ENCODE measurements at regions not wholly inside any gene's neighbourhood (a gene's known extent, or its start where the extent isn't known, plus 50 kb on each side); places are given as distances from the start of the nearest gene placed in this dataset.
"Not testable (repeated sequence)": the region's sequence is repeated elsewhere in the genome, so short reads cannot be mapped to it uniquely, and the experiment has no call there.

GRCh38 chr6:167662075-167662880 lies 164.4 kb upstream of the AFDN start:
- no peak for DNase-seq (ENCODE audit: low read depth, low spot score)

- DNase-seq (ENCODE audit: low read depth, low spot score) = no peak
Measured at GRCh38 chr6:167662881-167663205, 163.9 kb upstream of the AFDN start.

- DNase-seq (ENCODE audit: low read depth, low spot score) = no peak
Measured at GRCh38 chr6:167663316-167663715, 163.4 kb upstream of the AFDN start.

- no peak for DNase-seq (ENCODE audit: low read depth, low spot score)
Measured at GRCh38 chr6:167663784-167664443, 162.8 kb upstream of the AFDN start.

DNA sequence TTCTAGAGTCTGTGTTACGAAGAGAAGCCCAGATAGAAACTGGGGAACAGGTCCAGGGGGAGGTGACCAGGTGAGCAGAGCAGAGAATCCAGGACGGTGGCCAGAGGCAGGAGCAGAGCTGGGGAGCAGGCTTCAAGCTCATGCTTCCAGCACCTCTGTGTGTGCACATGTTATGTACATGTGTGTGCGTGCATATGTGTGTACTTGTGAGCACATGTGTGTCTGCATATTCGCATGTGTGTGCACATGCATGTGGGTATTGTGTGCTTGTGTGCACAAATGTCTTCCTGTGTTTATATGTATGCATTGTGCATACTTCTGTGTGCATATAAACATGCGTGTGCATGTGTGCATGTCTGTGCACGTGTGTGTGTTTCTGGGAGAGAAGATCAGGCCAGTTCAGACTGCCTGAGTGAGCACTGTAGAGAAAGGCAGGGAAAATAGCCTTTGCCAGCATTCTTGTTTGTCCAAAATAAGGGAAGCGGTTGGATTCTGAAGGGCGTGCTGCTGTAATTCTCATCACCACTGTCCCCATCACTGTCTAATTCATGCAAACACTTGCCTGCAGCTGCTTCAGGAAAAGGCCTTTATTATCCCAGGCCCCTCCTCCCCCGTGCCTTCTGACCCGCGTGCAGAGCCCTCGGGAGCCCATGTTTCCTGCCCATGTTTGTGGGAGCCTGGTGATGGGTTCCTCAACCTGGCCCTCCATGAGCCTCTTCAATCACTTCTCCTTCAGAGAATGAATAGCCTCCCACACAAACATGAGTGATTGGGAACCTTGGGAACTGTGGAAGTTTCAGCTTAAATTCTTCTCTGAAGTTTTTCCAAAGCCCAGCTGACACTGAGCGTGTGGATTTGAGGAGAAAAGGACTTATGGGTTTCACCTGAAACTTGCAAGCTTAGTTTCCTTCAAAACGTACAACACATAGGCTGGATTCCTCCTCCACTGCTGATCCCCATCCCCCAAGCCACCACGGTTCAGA lies 161.7 kb upstream of the AFDN start:
- DNase-seq (ENCODE audit: low read depth, low spot score) = no peak

GRCh38 chr6:167665698-167666330 lies 160.9 kb upstream of the AFDN start:
- DNase-seq (ENCODE audit: low read depth, low spot score) = no peak

DNA sequence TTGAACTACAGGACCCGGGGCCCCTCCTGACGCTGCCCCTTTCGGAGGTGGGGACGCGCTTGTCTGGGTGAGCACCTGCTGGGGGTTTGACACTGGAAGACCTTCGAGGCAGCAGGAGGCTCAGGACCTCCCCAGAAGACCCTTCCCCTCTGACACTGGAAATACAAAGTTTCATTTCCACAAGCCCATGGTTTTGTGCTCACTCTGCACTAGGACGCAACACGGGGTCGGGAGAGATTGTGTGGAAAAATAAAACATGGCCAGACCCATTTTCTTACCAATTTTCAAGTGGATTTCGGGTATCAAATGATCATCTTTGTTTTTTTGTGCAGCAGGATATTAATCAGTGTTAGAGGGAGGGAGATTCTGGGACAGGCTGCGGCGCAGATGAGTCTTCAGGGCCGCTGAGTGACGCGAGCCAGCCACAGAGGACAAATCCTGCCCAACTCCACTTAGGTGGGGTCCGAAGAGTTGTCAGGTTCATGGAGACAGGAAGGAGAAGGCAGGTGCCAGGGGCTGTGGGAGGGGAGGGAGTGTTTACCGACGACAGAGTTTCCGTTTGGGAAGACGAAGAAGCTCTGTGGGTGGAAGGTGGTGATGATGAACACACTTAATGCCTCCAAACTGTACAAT lies 160.0 kb upstream of the AFDN start:
- DNase-seq (ENCODE audit: low read depth, low spot score) = no peak

DNA sequence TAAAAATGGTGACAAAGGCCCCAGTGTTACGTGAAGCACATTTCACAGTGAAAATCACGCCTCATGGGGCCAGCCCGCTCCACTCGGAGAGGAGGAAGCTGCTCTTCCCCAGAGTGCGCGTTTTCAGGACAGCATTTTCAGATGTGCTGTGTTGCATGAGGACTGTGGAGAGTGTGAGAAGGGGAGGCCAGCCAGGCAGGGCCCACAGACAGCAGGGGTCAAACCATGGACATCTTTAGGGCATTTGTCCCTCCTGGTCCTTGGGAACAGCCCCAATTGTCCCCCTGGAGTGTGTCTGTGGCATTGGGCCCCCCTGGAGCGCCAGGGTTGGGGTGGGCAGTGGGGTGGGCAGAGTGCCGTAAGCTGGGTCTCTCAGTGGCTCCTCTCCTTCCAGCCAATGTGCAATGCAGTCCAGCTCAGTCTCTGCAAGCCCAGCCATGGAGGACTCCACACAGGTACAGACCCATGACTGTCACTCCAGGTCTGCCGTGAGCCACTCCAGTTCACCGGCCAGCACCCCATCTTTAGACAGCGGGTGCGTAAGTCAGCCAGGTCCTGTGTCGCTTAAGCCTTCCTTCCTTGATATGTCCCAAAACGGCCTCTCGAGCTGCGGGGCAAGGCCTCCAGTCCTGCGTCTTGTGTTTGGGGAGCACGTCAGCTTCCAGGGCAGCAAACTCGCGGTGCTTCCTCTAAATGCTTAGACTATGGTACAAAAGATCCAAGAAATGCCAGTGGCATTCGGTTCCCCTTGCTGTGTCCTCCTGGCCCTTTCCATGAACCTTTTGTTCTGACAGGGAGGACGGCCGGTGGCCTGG lies 159.3 kb upstream of the AFDN start:
- DNase-seq (ENCODE audit: low read depth, low spot score) = no peak

DNA sequence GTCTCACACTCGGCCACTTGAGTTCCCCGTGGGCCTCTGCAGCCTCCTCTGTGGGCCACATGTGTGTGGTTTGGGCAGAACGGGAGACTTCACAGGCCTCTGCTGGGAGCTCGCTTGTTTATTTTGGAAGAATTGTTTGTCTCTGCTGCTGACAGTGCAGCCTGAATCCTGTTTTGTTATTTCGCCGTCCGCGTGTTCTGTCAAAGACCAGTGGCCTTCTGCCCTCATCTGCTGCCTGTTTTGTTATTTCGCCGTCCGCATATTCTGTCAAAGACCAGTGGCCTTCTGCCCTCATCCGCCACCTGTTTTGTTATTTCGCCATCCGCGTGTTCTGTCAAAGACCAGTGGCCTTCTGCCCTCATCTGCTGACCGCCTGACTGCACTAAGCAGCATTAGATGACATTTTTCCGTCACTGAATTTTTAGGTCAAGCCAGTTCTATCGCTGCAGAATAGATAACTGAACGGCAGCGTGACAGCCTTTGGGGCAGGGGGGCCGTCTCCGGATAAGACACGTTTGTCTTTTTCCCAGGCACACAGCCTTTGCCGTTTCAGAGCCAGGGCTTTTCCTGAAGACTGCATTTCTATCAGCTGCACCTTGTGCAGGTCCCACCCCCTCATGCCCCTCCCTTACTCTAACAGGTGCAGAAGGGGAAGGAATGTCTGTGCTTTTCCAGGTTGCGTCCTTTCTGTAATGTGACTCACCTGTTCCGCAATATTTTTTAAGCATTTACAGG lies 158.5 kb upstream of the AFDN start:
- DNase-seq (ENCODE audit: low read depth, low spot score) = no peak

DNA sequence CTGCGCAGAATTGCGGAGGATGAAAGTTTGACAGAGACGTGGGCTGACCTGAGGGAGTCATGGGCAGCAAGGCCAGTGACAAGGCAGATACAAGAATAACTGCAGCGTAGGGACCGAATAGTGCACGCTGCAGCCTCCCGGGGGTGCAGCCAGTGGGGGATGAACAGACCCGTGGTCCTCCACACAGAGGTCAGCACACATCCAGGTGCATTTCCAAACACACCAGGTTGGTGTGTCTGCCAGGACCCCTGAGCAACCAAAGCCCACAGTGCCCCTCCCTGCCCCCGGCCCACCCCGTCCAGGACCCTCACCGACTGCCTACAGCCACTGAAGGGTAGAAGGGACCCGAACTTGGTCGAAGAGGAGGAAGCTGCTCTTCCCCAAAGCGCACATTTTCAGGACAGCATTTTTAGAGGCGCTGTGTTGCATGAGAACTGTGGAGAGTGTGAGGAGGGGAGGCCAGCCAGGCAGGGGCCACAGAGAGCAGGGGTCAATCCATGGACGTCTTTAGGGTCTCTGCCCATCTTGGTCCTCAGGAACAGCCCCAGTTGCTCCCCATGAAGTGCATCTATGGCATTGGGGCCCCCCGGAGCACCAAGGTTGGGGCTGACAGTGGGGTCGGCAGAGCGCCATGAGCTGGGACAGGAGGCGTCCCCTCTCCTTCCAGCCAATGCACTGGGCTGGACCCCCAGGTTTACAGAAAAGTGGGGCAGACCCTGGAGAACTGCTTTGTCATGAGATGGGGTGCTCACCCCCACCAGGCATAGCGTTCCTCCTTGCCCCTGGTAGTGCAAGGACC lies 157.8 kb upstream of the AFDN start:
- DNase-seq (ENCODE audit: low read depth, low spot score) = no peak

DNA sequence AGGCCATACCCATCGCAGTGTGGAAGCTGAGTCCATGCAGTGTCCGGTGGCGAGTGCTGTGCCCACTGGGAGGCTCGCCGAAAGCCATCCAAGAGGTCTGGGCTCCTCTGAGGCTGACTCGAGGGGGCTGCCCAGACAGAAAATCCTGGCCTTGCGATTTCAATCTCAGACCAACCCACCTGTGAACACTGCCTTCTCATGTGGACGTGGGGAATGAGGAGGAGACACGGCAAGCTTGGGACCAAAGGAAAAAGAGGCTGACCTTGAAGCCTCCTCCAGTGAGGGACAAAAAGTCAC lies 157.2 kb upstream of the AFDN start:
- DNase-seq (ENCODE audit: low read depth, low spot score) = no peak

- DNase-seq (ENCODE audit: low read depth, low spot score) = no peak
Measured at GRCh38 chr6:167669870-167670802, 156.6 kb upstream of the AFDN start.

DNA sequence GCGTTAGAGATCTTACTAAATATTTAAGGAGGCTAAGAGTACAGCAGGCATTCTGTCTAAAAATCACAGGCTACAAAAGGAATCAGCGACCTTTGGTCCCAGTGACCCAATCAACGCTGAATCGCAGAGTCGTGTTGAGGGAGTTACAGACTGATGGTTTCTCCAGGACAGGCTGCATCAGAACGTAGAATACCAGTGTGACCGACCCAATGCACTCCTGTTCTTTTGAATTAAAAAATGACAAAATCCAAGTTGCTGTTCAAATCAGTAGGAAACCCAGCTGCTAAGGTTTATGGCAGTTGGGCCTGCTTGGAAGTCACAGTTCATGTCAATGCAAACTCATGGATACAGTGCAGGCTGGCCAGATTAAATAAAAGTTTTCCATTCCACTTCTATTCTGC lies 155.8 kb upstream of the AFDN start:
- no peak for DNase-seq (ENCODE audit: low read depth, low spot score)

- not testable (repeated sequence) for DNase-seq (ENCODE audit: low read depth, low spot score)
Measured at GRCh38 chr6:167671379-167671976, 155.2 kb upstream of the AFDN start.

- no peak for DNase-seq (ENCODE audit: low read depth, low spot score)
Measured at GRCh38 chr6:167671977-167672687, 154.6 kb upstream of the AFDN start.

DNA sequence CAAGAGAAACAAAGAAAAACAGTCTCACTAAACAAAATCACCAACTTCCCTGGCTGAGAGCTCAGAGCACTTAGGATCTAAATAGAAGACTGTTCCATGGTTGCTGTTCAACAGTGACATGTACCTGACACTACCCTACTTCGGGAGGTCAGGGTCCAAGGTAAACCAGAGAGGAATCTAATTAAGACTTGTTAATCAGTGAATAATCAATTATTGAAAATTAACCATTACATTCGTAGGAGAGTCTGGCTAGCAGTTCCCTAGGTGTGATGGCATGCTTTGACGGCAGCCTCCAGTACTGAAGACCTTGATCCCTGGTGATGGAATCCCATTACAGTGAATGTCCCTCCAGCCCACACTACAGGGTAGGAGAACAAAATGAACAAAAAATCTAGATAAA lies 154.0 kb upstream of the AFDN start:
- no peak for DNase-seq (ENCODE audit: low read depth, low spot score)

- DNase-seq (ENCODE audit: low read depth, low spot score) = no peak
Measured at GRCh38 chr6:167673946-167674345, 152.8 kb upstream of the AFDN start.
